Glomerular endothelial cell (primary cell): ENCODE measurements at regions not wholly inside any gene's neighbourhood (a gene's known extent, or its start where the extent isn't known, plus 50 kb on each side); places are given as distances from the start of the nearest gene placed in this dataset.
"Not testable (repeated sequence)": the region's sequence is repeated elsewhere in the genome, so short reads cannot be mapped to it uniquely, and the experiment has no call there.

Experiments
- DNase-seq: peaks from one replicate; pipeline ENCODE4 v3.0.0-alpha.2; 2011; ENCODE audit warnings: low read depth, low spot score; ENCODE audit errors: extremely low read depth

- not testable (repeated sequence) for DNase-seq
Observed at GRCh38 chr3:103297502-103297901, 862.7 kb downstream of the ZPLD1 start.

DNA sequence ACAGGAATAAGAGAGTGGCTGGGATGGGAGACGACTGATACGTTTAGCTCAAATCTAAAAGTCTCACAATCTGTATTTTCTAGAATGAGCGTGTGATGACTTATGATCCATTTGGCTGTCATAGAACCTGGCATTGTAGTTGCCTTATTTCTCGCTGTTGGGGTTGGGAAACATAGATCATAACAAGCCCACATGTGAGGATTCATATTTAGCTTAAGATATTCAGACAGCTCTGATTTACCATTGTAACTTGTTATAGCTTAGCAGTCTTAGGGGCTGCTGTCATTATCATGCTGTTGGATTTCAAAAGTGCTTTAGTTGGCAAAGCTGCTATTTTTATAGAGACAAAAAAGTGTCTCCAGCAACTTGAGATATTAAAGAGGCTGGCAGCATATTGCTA is 871.3 kb downstream of the ZPLD1 start:
- DNase-seq = no peak

- DNase-seq = no peak
Observed at GRCh38 chr3:103308921-103309320, 874.1 kb downstream of the ZPLD1 start.

DNA sequence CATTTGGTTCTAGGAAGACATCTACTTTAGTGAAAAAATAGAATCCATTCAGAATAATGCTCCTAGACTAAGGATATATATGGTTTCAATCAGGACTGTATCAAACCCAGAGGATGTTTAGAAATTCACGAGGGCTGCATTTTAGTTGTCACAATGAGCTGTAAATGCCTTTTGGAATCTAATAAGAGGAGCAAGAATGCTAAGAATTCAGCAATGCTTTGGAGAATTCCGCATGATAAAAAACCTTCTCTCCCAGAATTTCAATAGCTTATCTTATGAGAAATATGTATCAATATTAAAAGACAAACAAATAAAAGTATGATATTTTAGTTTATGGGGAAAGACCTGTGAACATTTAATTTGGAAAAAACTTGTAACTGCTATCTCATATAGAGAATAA is 885.1 kb downstream of the ZPLD1 start:
- DNase-seq = no peak

DNA sequence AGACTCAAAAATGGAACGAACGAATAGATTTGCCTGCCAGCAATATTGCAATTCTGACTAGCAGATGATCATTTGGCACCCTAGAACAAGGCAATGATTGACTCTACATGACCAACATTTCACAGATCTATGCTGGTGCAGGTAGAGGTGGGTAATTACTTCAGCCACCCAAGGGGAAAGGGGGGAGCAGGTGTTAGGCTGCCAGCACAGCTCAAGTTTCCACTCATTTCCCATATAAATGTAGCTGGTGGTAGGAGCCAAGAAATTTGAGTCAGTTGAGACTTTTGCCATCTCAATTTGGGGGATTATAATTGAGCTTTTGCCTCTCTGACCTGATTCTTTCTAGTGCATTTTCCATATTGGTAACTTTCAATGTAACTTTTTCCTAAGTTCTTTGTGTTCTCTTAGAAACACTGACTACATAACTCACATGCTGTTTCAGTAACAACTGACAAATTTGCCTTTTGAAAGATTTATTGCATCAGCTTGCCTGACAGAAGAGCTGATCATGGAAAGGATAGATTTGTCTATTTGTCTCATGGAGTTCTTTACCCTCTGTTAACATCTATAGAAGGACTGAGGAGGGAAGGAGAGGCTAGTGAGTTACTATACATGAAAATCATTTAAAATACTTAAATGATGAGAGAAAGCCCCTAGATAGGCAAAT is 902.5 kb downstream of the ZPLD1 start:
- no peak for DNase-seq

GRCh38 chr3:103341078-103341606 is 906.3 kb downstream of the ZPLD1 start:
- DNase-seq = no peak

DNA sequence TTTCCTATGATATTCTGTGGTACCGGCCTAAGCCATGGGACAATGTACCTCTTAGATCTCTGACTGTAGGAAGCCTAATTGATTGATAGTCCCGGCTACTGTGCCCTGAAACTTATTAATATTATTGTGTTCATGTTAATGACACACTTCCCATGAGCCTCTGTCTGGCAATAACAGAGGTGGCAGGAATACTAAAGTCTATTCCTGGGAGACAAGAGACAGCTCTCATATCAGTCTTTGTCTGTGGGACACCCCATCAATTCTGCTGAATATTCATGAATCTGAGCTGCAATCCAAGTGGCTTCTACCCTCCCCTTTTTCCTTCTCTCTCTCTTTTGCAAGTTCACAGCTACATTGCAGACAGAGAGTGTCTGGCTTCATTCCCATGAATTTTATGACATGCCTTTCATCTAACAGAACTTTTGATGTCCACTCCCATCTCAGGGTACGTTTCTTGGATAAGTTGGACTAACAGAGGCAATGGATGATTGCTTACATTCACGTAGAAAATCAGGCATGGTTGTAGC is 907.5 kb downstream of the ZPLD1 start:
- DNase-seq = no peak

GRCh38 chr3:103349760-103350159 is 914.9 kb downstream of the ZPLD1 start:
- no peak for DNase-seq

DNA sequence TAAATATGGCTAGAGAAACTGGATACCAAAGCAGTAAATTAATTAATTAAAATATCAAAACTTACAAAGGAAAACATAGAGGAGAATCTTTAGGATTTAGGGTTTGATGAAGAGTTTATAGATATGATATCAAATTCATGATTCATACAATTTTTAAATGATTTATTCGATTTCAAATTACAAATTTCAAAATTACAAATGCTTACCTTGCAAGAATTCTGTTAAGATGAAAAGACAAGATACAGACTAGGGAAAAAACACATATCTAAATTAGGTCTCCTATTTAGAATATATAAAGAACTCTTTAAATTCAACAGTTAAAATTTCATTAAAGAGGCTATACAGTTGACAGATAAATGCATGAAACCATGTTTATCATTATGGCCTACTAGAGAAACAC is 930.7 kb downstream of the ZPLD1 start:
- DNase-seq = no peak

GRCh38 chr3:103367481-103367880 is 932.7 kb downstream of the ZPLD1 start:
- DNase-seq = no peak

DNA sequence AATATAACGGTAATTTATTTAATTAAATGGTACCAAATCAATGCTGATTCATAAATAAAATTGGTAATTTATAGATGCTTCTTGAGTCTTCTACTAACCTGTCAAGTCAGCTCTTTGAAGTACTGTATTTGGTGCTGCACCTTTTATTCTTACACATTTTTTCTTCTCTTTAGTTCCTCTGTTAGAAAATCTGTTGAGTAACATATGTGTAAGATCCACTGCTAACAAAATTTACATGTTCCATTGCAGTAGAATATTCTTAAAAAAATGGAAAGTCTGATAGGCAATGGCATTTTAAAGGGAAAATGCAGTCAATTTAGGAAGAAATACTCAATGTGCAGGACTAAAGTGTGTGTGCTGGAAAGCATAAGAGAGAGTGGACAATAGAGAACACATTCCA is 936.6 kb downstream of the ZPLD1 start:
- no peak for DNase-seq

GRCh38 chr3:103372031-103372430 is 937.2 kb downstream of the ZPLD1 start:
- DNase-seq = no peak

DNA sequence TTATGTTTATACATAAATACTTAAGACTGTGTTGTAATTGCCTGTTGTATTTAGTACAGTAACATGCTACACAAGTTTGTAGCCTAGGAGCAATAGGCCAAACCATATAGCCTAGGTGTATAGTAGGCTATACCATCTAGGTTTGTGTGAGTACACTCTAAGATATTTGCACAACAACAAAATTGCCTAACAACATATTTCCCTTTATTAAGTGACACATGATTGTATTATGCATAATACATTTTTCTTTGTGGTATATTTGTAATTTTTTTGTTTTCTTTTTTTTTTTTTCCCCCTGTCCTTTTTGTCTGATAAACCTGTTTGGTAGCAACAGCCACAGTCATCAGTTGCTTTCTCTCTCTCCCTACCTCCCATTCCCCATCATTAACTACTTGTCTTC is 945.6 kb downstream of the ZPLD1 start:
- no peak for DNase-seq

GRCh38 chr3:103381296-103382079 is 946.7 kb downstream of the ZPLD1 start:
- no peak for DNase-seq

DNA sequence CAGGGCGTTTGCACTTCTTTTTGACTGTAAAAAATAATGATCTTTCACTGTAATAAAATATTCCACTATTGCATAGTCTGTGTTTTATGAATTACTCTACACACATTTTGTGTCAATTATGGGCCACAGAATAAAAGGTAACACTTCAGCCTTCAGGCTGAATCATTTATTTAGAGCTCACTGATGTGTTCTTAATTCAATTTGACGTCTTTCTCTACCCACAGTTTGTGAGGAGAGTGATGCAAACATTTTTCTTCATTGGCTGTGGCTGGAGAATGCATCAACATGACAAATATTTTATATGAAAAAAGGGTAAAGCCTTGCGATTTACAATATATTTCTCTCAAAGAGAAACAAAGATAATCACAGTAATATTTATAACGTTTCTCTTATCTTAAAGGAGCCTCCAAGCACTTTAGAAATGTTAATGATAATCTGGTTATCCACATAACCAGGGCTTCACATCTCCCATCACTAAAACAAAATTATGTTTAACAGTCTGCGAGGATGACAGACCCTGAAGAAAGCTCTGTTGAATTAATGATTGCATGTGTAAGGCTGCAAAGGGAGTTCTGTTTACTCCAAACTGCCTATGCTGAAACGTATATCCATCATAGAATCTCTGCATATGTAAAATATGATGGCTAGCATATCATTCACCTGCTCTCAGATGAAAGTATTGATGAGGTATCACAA is 951.3 kb downstream of the ZPLD1 start:
- DNase-seq = no peak

GRCh38 chr3:103388214-103388613 is 953.4 kb downstream of the ZPLD1 start:
- no peak for DNase-seq

GRCh38 chr3:103389356-103389755 is 954.5 kb downstream of the ZPLD1 start:
- DNase-seq = no peak

DNA sequence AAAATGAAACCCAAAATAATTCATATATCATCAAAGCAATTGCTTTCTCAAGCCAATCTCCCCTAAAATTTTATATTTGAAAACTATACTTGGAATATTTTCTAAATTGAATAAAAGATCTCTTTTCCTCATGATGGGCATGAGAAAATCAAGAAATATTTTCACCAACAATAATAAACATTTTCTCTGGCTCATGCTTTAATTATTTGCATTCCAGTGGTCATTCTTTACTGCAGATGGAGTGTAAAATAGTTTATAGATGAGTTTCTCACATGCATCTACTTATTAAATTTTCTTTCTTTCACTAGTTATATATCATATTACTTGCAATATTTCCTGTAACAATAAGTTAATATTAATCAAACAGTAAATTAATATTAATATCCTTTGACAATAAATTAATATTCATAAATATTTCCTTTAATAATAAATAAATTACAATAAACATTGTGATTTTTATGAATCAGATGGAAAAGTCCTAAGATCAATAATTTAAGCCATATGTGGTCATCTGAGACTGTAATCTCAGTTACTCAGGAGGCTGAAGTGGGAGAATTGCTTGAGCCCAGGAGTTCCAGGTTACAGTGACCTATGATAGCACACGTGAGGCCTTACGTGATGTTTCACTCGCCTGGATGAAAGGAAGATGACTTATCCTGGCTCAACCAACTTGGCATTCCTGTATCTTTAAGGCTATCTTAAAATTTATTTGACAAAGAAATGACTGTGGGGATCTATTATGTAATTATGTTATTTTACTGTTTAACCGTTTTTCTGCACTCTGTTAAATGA is 958.8 kb downstream of the ZPLD1 start:
- DNase-seq = no peak

DNA sequence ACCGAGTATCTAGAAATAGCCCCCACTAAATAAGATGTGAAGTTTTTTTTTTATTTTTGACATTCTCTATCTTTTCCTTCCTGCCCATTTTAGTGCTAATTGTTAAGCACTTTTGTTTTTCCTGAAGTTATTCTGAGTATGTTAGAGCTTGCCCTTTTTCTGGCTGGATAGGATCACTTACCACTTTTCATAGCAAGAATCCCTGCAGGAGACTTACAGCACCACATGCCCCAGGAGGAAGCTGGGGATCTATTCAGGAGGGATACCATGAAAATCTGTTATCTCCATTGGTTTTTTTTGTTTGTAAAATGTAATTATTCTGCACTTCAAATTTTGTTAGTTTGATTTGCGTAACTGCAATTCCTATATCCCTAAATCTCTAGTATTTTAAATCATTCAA is 968.4 kb downstream of the ZPLD1 start:
- no peak for DNase-seq

DNA sequence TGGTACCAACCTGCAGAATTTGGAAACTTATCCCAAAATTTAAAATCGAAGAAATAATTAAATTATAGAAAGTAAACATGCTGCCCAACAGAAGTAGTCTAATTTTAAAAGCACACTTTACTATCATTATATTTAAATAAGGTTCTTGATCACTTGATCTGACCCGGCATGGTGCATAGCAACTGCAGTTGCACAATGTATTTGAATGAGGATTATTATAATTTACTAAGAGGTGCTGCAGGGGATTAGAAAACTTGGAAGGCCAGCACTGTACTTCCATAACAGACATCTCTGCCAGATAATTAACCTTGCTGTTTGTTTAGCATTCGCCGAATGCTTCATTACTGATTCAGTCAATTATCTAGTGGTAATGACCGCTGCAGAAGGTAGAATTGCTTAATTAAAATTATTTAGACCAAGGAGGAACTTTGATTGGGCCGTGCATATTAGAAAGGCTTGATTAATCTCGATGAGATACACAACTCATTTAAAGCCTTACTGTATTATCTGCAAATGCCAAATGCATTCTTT is 971.6 kb downstream of the ZPLD1 start:
- no peak for DNase-seq
